Smooth muscle cell of the brain vasculature (primary cell): ENCODE measurements at regions not wholly inside any gene's neighbourhood (a gene's known extent, or its start where the extent isn't known, plus 50 kb on each side); places are given as distances from the start of the nearest gene placed in this dataset.
"Not testable (repeated sequence)": the region's sequence is repeated elsewhere in the genome, so short reads cannot be mapped to it uniquely, and the experiment has no call there.

Experiments
- DNase-seq: peaks from one replicate; pipeline ENCODE4 v3.0.0-alpha.2; 2012; ENCODE audit warnings: low read depth, low spot score

DNA sequence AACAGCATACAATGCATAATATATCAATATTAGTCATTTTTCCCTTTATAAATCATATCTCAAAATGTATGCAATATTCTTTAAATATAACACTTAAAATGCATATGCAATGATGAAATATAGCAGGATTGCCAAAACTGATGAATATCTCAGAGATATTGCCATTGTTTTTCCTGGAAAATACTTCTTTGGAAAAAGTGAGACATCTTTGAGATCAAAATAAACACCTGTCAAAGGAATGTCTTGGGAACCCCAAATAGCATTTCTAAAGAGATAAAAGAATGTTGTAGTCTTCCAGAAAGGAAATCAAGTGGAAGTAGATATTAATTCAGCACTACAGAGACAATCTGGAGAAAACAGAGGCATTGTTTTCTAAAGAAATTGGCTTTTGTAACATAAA lies 457.8 kb upstream of the UBE2E2 start:
- DNase-seq, result no peak

DNA sequence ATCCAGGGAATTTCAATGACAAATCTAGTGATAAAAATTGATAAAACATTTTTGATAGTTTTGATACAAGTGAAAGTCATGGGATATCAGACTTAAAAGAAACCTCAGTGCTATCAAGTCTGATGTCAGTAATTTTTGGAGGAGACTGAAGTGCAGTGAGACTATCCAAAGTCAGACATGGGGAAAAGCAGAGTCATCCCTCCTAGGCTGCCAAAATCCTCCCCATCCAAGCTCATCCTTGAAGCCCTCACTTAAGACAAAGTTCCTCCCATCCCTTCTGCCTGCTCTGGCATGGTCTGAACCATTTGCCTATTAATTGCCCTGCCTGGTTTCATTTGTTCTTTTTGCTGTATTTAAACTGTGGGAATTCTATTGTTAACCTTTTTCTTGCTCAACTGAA lies 456.9 kb upstream of the UBE2E2 start:
- DNase-seq, result no peak

DNA sequence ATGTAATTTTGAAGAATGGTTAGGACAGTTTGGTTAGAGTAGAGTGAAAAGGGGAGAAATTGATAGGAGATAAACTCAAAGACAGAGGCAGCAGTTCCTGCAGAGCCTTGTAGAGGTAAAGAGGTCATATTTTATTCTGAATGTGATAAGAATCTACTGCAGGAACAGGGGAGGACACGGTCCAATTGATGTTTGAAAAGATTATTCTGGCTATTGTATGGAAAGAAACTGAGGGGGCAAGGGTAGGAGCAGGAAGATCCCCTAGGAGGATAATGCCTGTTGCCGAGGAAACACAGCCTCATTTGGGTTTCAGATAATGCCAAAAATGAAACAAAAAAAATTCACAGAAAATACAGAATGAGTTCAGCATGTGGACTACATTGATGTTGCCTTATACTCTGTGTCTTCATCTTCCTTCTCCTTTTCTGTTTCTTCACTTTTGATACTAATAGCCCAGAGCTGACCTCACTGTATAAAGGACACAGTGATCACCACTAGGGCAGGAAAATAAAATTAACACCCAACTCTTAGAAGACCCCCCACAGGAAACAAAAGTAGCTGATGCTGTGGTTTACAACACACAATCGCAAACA lies 454.6 kb upstream of the UBE2E2 start:
- DNase-seq, result no peak

DNA sequence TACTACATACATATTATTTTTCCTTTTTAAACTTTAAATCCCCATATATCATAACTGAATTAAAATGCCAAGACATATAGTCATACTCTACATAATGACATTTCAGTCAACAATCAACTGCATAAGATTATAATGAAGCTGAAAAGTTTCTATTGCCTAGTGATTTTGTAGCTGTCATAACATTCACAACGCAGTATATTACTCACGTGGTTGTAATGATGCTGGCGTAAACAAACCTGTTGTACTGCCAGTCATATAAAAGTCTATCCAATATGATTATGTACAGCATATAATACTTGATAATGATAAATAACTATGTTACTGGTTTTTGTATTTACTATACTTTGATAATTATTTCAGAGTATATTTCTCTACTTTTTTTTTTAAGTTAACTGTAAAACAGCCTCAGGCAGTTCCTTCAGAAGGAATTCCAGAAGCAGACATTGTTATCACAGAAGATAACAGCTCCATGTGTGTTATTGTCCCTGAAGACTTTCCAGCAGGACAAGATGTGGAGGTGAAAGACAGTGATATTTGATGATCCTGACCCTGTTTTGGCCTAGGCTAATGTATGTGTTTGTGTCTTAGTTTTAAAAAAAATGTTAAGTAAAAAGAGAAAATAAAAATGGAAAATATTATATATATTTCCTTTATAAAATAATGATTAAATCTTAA lies 443.4 kb upstream of the UBE2E2 start:
- DNase-seq, result no peak

DNA sequence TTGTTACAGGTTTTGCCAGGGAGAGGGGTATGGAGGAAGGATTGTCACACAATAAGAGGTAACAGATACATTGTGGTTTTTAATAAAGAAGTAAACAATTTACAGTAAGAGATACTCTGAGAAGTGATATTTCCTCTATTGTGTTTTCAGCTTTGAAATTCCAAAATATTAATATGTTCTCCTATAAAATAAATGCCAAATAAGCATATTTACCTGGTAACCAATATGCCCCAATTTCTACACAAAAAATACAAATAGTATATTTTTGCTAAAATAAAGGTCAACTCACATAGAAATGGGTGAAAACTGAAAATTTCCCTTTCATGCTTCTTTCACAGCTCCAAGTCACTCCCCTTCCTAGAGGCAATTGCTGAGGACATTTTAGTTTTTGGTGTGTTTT lies 437.4 kb upstream of the UBE2E2 start:
- no peak for DNase-seq

DNA sequence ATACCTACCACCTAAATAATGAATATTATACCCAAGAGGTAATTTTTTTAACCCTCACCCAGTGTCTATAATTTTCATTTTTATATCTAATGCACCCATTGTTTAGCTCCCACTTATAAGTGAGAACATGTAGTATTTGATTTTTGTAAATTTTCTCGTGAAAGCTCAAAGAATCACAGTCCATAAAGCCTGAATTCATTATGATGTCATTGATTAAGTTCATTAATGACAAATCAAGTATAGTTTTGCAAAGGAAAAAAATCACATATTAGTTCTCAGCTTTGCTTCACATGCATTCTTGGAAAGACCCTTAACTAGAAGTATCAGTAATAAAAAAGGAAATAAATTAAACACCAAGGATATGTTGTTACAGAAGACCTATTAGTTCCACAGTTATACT lies 425.3 kb upstream of the UBE2E2 start:
- no peak for DNase-seq

DNA sequence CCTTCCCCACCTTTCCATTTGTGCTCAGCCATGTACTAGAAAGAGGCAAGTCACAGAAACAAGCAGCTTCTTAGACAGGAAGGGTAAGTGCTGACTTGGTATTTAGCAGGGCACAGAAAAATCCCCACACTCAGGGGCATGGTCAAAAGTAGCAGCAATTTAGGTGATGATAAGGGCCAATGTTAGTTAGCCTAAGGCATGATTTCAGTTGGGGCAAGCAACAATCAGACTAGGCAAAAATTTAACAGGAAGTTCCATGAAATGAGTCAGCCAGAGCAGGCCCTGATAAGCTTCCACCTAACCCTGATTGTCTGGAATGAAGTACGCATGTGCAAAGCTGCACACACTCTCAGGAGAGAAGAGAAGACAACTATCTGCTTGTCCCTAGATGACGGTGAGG lies 423.4 kb upstream of the UBE2E2 start:
- no peak for DNase-seq

DNA sequence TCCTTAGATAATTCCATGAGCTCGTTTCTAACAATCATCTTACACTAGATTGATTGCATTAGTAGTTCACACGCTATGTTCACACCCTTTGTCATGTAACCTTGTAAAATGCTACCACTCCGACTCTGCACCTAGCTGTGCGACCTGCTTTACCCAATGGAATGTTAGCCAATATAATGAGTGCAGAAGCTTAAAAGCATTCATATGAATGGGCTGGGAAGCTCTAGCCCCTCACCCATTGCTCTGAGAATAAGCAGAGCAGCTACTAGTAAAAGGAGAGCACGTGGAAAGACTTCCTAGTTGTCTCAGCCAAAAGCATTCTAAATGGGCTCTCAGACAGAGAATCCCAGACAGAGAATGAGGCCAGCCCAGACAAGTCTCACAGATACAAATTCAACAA lies 410.6 kb upstream of the UBE2E2 start:
- DNase-seq, result no peak

DNA sequence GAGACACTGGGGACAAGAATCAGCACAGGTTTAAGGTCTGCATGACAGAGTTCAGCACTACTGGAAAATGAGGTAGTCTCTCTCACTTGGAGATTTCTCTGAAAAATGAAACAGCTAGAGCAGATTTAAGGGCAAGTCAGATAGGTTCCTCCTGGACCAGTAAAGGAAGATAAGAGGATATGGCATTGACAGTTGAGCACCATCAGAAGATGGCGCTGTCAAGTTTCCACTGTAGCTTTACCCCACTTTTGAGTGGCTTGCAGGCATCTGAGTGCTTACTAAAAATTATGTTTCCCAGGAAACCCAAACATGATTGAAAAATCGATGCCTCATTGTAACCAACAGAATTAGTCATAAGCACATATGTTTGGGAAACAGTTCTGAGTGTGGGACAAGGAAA lies 407.2 kb upstream of the UBE2E2 start:
- no peak for DNase-seq

DNA sequence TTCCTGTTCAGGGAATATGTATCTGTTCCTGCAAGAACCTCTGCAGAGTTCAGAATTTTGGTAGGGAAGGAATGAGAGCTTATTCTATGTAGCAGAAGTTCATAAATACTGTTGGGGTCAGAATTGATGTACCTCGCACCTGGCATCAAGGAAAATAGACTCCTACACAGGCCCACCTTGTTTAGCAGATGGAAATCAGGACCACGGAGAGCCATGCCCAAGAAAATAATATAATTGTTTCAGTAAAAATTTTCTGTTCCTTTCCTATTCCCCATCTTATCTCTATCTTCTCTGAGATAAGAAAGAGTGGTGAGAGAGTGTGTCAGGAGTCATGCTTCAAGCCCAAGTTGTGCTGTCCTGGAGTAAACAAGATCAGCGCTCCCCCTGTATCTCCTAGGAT lies 404.7 kb upstream of the UBE2E2 start:
- DNase-seq, result no peak

DNA sequence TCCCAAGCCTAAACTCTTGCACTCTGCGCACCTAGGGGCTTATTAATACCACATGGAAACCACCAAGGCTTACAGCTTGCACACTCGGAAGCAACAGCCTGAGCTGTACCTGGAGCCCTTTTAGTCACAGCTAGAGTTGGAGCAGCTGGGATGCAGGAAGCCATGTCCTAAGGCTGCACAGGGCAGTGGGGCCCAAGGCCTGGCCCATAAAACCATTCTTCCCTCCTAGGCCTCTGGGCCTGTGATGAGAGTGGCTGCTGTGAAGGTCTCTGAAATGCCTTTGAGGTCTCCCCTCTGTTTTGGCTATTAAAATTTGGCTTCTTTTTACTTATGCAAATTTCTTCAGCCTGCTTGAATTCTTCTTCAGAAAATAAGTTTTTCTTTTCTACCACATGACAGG lies 383.9 kb upstream of the UBE2E2 start:
- DNase-seq, result no peak

DNA sequence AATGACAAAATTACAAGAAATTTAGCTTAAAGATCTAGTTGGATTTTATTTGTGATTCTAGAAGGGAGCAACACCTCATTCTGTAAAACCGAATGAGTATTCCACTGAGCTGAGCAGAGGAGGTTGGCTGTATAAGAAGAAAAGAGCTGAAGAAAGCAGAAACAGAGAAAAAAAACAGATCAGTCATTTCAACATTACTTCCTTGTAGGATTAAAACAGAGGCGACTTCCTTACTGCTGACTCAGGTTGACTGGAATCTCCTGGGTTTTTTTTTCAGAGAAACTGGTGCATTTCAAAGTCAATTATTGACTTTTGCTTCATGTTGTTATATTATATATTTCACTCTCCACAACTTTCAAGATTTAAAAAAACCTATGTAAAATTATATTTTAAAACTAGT lies 368.1 kb upstream of the UBE2E2 start:
- DNase-seq, result no peak

DNA sequence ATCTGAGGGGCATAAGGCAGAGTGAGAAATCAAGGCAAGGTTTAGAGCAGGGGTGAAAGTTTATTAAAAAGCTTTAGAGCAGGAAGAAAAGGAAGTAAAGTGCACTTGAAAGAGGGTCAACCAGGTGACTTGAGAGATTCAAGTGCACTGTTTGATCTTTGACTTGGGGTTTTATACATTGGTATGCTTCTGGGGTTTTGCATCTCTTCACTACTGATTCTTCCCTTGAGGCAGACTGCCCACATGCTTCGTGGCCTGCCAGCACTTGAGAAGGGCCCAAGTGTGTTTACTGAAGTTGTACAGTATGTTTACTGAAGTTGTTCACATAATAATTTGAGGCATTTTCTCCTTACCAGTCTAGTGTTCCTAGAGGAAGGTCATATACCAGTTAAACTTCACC lies 367.0 kb upstream of the UBE2E2 start:
- no peak for DNase-seq

DNA sequence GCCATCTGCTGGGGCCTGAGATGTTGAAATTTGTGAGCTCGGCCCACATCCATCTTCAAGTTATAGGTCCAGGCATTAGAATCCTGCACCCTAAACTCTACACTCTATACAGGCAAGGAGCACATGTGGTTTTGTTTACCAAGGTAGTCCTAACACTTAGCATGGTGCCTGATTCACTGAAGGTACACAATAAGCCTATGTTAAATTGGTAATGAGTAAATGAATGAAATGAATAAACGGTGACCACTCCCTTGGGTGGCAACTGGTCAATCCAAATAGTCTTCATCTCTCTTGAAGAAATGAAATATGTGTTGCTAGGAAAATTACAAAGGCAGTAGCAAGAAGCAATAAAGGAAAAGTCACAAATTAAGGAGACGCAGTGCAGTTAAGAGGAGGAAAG lies 359.3 kb upstream of the UBE2E2 start:
- DNase-seq, result no peak

DNA sequence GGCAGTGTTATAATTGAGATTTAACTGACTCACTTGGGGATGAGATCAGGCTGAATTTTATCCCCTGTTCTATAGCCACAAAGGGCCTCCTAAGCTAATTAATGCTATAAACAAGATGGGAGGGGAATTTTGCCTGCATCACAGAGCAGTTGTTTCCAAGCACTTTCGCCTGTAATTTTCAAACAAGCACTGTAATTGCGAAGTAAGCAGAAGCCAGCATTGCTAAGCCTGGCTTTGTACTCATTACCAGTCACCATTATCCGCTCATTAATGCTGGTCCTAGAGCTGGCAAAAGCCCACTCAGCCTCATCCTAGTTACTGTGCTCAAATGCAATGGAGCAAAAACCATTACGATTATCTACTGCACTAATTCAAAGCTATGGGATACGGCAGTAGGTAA lies 356.6 kb upstream of the UBE2E2 start:
- DNase-seq, result no peak

DNA sequence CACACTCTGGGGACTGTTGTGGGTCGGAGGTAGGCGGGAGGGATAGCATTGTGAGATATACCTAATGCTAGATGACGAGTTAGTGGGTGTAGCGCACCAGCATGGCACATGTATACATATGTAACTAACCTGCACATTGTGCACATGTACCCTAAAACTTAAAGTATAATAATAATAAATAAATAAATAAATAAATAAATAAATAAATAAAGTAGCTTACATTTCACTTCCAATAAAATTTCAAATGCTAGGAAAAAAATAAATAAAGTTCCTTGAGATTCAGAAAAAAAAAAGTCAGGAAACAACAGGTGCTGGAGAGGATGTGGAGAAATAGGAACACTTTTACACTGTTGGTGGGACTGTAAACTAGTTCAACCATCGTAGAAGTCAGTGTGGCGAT lies 353.5 kb upstream of the UBE2E2 start:
- DNase-seq, result not testable (repeated sequence)

DNA sequence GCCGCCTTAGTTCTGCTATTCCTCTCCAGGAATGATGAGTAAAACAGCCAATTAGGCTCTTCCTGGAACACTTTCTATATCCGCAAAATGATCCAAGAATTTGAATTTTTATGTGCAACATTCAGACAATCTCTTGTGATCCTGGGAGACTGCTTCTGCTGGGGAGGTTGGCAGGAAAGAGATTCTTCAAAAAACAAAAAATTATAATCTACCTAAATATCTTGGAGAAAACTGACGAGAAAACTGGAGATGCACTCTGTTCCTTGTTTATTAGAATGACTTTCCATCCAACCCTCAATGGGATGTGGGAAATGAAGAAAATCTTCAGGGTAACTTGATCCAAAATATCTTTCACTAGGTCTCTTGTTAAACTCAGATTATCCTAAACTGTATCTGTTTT lies 346.3 kb upstream of the UBE2E2 start:
- DNase-seq, result no peak

DNA sequence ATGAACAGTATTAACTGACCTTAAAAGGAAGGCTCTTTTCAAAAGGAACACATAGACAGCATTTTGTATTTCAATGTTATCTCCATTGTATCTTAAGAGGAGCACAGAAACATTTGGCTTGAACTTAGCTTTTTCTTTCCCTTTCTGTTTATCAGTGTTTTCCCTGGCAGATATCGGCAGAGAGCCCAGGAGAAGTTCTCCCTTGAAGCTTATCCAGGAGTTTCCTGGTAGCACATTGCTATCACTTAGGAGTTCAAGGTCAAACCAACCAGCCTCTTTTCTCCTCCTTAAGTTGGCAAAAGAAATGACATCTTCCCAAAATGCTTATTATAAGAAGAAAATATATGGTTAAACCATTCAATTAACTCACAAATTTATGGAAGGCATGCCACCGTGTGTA lies 344.6 kb upstream of the UBE2E2 start:
- DNase-seq, result no peak

DNA sequence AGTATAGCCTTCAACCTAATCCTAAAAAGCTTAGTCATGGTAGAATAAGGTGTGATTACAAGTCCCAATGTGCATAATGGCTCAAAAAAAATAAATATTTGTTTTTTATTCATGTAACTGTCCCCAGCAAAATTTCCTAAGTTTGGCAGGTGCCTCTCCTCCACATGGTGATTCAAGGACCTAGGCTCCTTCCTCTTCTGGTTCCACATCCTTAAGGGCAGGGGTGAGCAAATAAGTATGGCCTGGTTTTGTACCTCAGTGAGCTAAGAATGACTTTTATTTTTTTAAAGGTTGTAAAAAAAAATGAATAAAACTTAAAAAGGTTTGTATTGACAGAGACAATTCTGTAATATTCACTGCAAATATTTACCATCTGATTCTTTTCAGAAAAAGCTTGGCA lies 343.5 kb upstream of the UBE2E2 start:
- no peak for DNase-seq

DNA sequence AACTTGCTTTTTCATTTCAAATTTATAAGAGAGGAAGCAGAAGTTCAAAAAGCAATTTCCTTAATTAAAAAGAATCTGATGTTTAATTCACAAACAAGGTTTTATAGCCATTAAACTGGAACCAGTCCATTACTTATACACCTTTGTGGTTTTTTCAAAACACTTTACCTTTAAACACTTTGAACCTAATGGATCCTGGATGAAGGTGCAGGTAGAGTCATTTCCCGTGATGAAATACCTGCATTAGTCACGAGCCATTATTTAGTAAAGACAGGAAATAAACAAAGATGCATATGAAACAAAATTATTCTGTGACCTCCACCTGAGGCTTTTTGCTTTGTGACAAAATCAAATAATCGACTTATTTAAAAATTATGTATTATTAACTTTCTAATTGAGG lies 341.7 kb upstream of the UBE2E2 start:
- DNase-seq, result no peak

DNA sequence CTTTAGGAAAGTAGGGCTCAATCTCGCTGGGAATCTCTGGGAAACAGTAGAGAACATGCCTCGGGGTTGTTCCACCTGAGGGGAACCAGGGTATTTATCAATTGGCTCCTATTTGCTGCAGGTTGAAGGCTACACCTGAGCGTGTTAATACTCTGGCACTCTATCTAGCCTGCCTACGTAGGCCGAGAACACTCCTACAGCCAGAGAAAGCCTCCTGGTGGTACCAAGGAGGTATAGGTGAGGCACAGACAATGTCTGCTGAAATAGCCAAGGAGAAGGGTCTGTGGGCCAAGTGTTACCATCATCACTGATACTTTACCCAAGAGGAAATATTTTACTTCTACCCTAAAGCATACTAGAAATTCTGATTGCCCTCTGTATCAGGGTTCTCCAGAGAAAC lies 341.0 kb upstream of the UBE2E2 start:
- no peak for DNase-seq

DNA sequence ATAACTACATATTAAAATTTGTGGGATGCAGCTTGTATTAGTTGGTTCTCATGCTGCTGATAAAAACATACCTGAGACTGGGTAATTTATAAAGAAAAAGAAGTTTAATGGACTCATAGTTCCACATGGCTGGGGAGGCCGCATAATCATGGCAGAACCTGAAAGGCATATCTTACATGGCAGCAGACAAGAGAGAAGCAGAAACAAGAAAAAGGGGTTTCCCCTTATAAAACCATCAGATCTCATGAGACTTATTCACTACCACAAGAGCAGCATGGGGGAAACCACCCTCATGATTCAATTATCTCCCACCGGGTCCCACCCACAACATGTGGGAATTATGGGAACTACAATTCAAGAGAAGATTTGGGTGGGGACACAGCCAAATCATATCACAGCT lies 320.3 kb upstream of the UBE2E2 start:
- not testable (repeated sequence) for DNase-seq

DNA sequence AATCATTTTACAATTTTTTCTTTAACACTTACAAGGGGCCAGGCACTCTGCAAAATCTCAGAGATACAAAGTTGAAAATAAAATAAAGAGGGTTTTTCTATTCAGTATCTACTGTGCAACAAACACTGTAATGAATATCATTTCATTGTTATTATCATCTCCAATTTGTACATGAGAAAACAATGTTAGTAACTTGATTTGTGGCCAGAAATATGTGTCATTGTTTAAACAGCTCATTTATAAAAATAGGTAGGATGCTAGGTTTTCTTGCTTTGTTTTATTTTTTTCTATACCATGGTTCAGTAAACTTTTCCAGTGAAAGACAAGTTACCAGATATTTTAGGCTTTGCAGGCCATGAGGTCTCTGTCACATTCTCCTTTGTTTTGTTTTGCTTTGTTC lies 318.1 kb upstream of the UBE2E2 start:
- DNase-seq, result no peak
